ENCODE measurements at regions not wholly inside any gene's neighbourhood (a gene's known extent, or its start where the extent isn't known, plus 50 kb on each side); places are given as distances from the start of the nearest gene placed in this dataset.

DNA sequence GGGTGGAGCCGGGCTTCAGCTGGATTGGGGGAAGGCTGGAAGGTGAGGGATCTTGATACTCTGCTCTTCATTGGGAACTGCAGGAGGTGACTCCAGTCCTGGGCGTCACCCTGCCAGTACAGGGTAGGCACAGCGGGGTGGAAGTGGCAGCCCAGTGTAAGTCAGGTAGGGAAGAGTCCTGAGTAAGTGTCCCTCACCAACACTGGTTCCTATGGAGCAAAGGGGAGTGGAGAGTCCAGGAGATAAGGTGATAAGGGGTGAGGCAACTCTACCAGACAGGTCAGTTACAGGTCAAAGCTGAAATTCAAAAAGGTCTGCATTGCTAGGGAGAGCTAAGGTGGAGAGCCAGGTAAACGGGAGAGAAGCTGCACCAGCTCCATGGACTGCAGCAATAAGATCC is 145.6 kb upstream of the NFE2L3 start:
- FAIRE-seq = no peak
- intact Hi-C loops (cut with DNase I) = no loop called here
- no peaks in the 10 kb centered on the region for H3K27me3 ChIP-seq (ENCODE audit: control insufficient read depth, insufficient read depth, low read length)

DNA sequence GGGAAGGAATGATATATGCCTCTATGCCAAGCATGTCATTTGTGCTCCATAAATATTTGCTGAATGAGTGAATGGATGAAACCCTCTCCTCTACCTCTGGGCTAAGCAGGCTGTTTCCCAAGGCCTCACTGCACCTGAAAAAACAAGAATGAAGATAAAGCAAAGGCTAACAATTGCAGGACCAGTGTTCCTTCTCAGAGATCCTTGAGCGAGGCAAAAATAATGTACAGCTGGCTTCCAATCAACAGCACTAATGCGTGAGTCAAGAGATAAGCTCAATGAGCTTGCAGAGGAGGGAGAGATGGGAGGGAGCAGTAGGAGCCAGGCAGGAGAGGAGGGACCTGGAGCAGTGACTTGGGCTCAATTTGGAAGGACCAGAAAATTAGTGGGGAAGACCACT is 144.5 kb upstream of the NFE2L3 start:
- Histone ChIP-seq H3K4me1 (ENCODE audit: control insufficient read depth in 2 of 3, insufficient read depth in 2 of 3, low read depth in 1 of 3, low read length in 3 of 3) (no peaks in the 10 kb centered on the region), H3K36me3 (ENCODE audit: control insufficient read depth in 2 of 3, insufficient read depth in 3 of 3, low read length in 3 of 3) (no peaks in the 10 kb centered on the region), H3K27ac (ENCODE audit: low read depth in 2 of 2, low read length in 2 of 2) (no peak overlapping the region), H3K27me3 (ENCODE audit: control insufficient read depth, insufficient read depth, low read length) (no peaks in the 10 kb centered on the region), H3K9ac (ENCODE audit: low read length in 3 of 3) (no peak overlapping the region), H3K4me3 (ENCODE audit: low read length in 3 of 3) (no peak overlapping the region), H3K9me3 (ENCODE audit: control insufficient read depth in 2 of 3, insufficient read depth in 1 of 3, low read length in 3 of 3) (no peaks in the 10 kb centered on the region)
- DNase-seq = no peak
- TF ChIP-seq, protein P1, sequence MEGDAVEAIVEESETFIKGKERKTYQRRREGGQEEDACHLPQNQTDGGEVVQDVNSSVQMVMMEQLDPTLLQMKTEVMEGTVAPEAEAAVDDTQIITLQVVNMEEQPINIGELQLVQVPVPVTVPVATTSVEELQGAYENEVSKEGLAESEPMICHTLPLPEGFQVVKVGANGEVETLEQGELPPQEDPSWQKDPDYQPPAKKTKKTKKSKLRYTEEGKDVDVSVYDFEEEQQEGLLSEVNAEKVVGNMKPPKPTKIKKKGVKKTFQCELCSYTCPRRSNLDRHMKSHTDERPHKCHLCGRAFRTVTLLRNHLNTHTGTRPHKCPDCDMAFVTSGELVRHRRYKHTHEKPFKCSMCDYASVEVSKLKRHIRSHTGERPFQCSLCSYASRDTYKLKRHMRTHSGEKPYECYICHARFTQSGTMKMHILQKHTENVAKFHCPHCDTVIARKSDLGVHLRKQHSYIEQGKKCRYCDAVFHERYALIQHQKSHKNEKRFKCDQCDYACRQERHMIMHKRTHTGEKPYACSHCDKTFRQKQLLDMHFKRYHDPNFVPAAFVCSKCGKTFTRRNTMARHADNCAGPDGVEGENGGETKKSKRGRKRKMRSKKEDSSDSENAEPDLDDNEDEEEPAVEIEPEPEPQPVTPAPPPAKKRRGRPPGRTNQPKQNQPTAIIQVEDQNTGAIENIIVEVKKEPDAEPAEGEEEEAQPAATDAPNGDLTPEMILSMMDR (IDR thresholded peaks at IDR 0.05; ENCODE audit: borderline replicate concordance, extremely low read depth, insufficient read depth) = no peak
- intact Hi-C loops (cut with DNase I) = no loop called here
- no peak for FAIRE-seq

More for the DNA sequence above, 145.6 kb upstream of the NFE2L3 start:
- DNase-seq = no peak
- H3K9ac ChIP-seq (ENCODE audit: low read length in 3 of 3) = no peak overlapping the region
- H3K9me3 ChIP-seq (ENCODE audit: control insufficient read depth in 2 of 3, insufficient read depth in 1 of 3, low read length in 3 of 3) = no peaks in the 10 kb centered on the region
- no peak overlapping the region for H3K27ac ChIP-seq (ENCODE audit: low read depth in 2 of 2, low read length in 2 of 2)
- TF ChIP-seq, protein P1 (IDR thresholded peaks at IDR 0.05; ENCODE audit: borderline replicate concordance, extremely low read depth, insufficient read depth) = no peak
- no peaks in the 10 kb centered on the region for H3K4me1 ChIP-seq (ENCODE audit: control insufficient read depth in 2 of 3, insufficient read depth in 2 of 3, low read depth in 1 of 3, low read length in 3 of 3)
- H3K4me3 ChIP-seq (ENCODE audit: low read length in 3 of 3) = no peak overlapping the region
- no peaks in the 10 kb centered on the region for H3K36me3 ChIP-seq (ENCODE audit: control insufficient read depth in 2 of 3, insufficient read depth in 3 of 3, low read length in 3 of 3)

DNA sequence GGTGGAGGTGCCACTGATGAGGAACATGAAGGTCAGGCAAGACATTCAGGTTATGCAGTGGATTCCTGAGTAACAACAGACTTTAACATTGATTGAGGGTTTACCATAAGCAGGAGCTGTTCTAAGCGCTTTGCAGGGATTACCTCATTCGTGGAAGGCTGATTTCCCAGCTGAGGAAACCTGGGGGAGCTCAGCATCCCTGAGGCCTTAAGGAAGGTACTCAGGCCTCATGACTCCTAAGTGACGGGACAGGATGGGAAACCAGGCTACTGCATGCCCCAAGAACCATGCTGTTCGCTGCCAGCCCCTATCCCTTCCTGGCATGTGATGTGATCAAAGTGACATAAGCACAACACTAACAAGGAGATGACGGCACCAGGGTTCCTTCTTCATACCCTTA is 143.6 kb upstream of the NFE2L3 start:
- H3K9me3 ChIP-seq (ENCODE audit: control insufficient read depth in 2 of 3, insufficient read depth in 1 of 3, low read length in 3 of 3) = no peaks in the 10 kb centered on the region
- H3K9ac ChIP-seq (ENCODE audit: low read length in 3 of 3) = no peak overlapping the region
- DNase-seq = no peak
- intact Hi-C loops (cut with DNase I) = no loop called here
- no peak for FAIRE-seq
- H3K27me3 ChIP-seq (ENCODE audit: control insufficient read depth, insufficient read depth, low read length) = no peaks in the 10 kb centered on the region
- no peak overlapping the region for H3K27ac ChIP-seq (ENCODE audit: low read depth in 2 of 2, low read length in 2 of 2)
- H3K36me3 ChIP-seq (ENCODE audit: control insufficient read depth in 2 of 3, insufficient read depth in 3 of 3, low read length in 3 of 3) = no peaks in the 10 kb centered on the region
- no peak overlapping the region for H3K4me3 ChIP-seq (ENCODE audit: low read length in 3 of 3)
- no peaks in the 10 kb centered on the region for H3K4me1 ChIP-seq (ENCODE audit: control insufficient read depth in 2 of 3, insufficient read depth in 2 of 3, low read depth in 1 of 3, low read length in 3 of 3)
- TF ChIP-seq, protein P1 (IDR thresholded peaks at IDR 0.05; ENCODE audit: borderline replicate concordance, extremely low read depth, insufficient read depth) = no peak

DNA sequence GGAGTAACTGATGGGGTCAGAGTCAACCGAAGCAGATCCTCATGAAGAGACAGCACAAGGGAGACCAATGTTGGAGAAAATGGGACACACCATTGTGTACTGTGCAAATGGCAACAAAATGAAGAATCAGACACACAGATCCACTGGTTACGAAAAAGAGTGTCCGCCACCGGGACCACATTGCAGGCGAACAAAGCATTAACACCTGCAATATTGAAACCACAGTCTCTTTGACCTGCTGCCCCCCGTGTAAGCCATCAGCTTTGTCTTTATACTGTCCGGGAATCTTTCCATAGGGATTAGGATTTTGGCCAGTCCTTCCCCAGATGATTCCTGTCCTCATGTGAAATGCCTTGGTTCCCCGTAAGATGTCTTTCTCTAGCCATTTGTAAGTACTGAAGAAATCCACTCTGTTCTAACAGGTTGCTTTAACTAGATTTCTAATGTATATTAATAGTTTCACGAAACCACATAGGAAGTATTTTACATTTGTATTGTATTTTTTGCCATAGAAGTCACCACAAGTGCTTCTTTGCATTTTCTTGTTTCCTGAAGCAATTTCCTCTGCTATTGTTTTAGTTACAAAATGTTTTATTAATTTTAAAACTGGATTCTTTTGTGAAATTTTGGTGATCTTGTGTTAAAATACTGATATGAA is 140.8 kb upstream of the NFE2L3 start:
- no peaks in the 10 kb centered on the region for H3K27me3 ChIP-seq (ENCODE audit: control insufficient read depth, insufficient read depth, low read length)
- no peak overlapping the region for H3K27ac ChIP-seq (ENCODE audit: low read depth in 2 of 2, low read length in 2 of 2)
- intact Hi-C loops (cut with DNase I) = no loop called here
- no peaks in the 10 kb centered on the region for H3K36me3 ChIP-seq (ENCODE audit: control insufficient read depth in 2 of 3, insufficient read depth in 3 of 3, low read length in 3 of 3)
- FAIRE-seq = no peak
- TF ChIP-seq, protein P1 (IDR thresholded peaks at IDR 0.05; ENCODE audit: borderline replicate concordance, extremely low read depth, insufficient read depth) = no peak
- H3K9ac ChIP-seq (ENCODE audit: low read length in 3 of 3) = no peak overlapping the region
- H3K9me3 ChIP-seq (ENCODE audit: control insufficient read depth in 2 of 3, insufficient read depth in 1 of 3, low read length in 3 of 3) = peaks cover 0 to 3% (median 0%) of the 10 kb centered on the region in 3 donors
- H3K4me3 ChIP-seq (ENCODE audit: low read length in 3 of 3) = no peak overlapping the region
- no peak for DNase-seq
- H3K4me1 ChIP-seq (ENCODE audit: control insufficient read depth in 2 of 3, insufficient read depth in 2 of 3, low read depth in 1 of 3, low read length in 3 of 3) = no peaks in the 10 kb centered on the region

All from kidney (tissue), 13 donors.